ENCODE measurements at regions not wholly inside any gene's neighbourhood (a gene's known extent, or its start where the extent isn't known, plus 50 kb on each side); places are given as distances from the start of the nearest gene placed in this dataset.

GRCh38 chr20:6993511-6993910 is 226.0 kb downstream of the BMP2 start:
- H3K27ac ChIP-seq = no peak overlapping the region
- no peaks in the 10 kb centered on the region for H3K36me3 ChIP-seq
- H3K4me1 ChIP-seq = no peaks in the 10 kb centered on the region
- intact Hi-C loops (cut with DNase I) = no loop called here
- no peaks in the 10 kb centered on the region for H3K27me3 ChIP-seq
- DNase-seq = no peak
- no peak overlapping the region for H3K4me3 ChIP-seq (replicated peaks in 1 of 3)
- no peaks in the 10 kb centered on the region for H3K9me3 ChIP-seq
- WGBS, 2 donors = 79 to 80% methylated on average over 7 of the region's 7 CpGs
- TF ChIP-seq POLR2A (IDR thresholded peaks at IDR 0.05) (no peak), CTCF (IDR thresholded peaks at IDR 0.05) (no peak)

GRCh38 chr20:6994452-6994851 is 227.0 kb downstream of the BMP2 start:
- Histone ChIP-seq H3K4me1 (no peaks in the 10 kb centered on the region), H3K9me3 (no peaks in the 10 kb centered on the region), H3K27me3 (no peaks in the 10 kb centered on the region), H3K4me3 (replicated peaks in 1 of 3) (no peak overlapping the region), H3K27ac (no peak overlapping the region), H3K36me3 (no peaks in the 10 kb centered on the region)
- no peak for DNase-seq
- no peak for TF ChIP-seq CTCF (IDR thresholded peaks at IDR 0.05)
- 57 to 72% methylated on average over 3 of the region's 3 CpGs for WGBS, 2 donors
- intact Hi-C loops (cut with DNase I) = no loop called here

- no peak for TF ChIP-seq CTCF (IDR thresholded peaks at IDR 0.05)
- TF ChIP-seq POLR2A (IDR thresholded peaks at IDR 0.05) = no peak
- Histone ChIP-seq H3K36me3 (no peaks in the 10 kb centered on the region), H3K27ac (no peak overlapping the region), H3K4me1 (no peaks in the 10 kb centered on the region), H3K27me3 (no peaks in the 10 kb centered on the region), H3K9me3 (no peaks in the 10 kb centered on the region), H3K4me3 (replicated peaks in 1 of 3) (no peak overlapping the region)
- WGBS, 2 donors = 95 to 98% methylated on average over 2 of the region's 2 CpGs
- intact Hi-C loops (cut with DNase I) = no loop called here
- no peak for DNase-seq
Measured at GRCh38 chr20:6998909-6999308, 231.4 kb downstream of the BMP2 start.

- Histone ChIP-seq H3K27me3 (no peaks in the 10 kb centered on the region), H3K36me3 (no peaks in the 10 kb centered on the region), H3K4me3 (replicated peaks in 1 of 3) (no peak overlapping the region), H3K4me1 (no peaks in the 10 kb centered on the region), H3K9me3 (no peaks in the 10 kb centered on the region), H3K27ac (no peak overlapping the region)
- intact Hi-C loops (cut with DNase I) = no loop called here
- TF ChIP-seq CTCF (IDR thresholded peaks at IDR 0.05) (no peak), POLR2A (IDR thresholded peaks at IDR 0.05) (no peak)
- DNase-seq = no peak
- 65 to 71% methylated on average over 6 of the region's 6 CpGs for whole genome bisulfite sequencing, 2 donors
Measured at GRCh38 chr20:6999381-6999780, 231.9 kb downstream of the BMP2 start.

- WGBS, 2 donors = 82 to 94% methylated on average over 1 of the region's 1 CpG
- intact Hi-C loops (cut with DNase I) = no loop called here
- Histone ChIP-seq H3K9me3 (no peaks in the 10 kb centered on the region), H3K27ac (no peak overlapping the region), H3K27me3 (no peaks in the 10 kb centered on the region), H3K4me1 (no peaks in the 10 kb centered on the region), H3K4me3 (replicated peaks in 1 of 3) (no peak overlapping the region), H3K36me3 (no peaks in the 10 kb centered on the region)
- no peak for DNase-seq
- no peak for TF ChIP-seq POLR2A (IDR thresholded peaks at IDR 0.05)
- TF ChIP-seq CTCF (IDR thresholded peaks at IDR 0.05) = no peak
Measured at GRCh38 chr20:7003598-7003997, 236.1 kb downstream of the BMP2 start.
